Stimulated activated CD4-positive, alpha-beta T cell treated with anti-CD3 and anti-CD28 coated beads, Interleukin-2, amount 100 ng/mL, for 4 hours (primary cell): ENCODE measurements at regions not wholly inside any gene's neighbourhood (a gene's known extent, or its start where the extent isn't known, plus 50 kb on each side); places are given as distances from the start of the nearest gene placed in this dataset.

Source experiments
- DNase-seq: peaks from one replicate; pipeline ENCODE4 v3.0.0-alpha.2; 2020; ENCODE audit warnings: low read depth

GRCh38 chr13:22189176-22190048 lies 518.5 kb downstream of the FGF9 start:
- DNase-seq, result no peak

GRCh38 chr13:22193070-22193469 lies 522.2 kb downstream of the FGF9 start:
- no peak for DNase-seq

DNA sequence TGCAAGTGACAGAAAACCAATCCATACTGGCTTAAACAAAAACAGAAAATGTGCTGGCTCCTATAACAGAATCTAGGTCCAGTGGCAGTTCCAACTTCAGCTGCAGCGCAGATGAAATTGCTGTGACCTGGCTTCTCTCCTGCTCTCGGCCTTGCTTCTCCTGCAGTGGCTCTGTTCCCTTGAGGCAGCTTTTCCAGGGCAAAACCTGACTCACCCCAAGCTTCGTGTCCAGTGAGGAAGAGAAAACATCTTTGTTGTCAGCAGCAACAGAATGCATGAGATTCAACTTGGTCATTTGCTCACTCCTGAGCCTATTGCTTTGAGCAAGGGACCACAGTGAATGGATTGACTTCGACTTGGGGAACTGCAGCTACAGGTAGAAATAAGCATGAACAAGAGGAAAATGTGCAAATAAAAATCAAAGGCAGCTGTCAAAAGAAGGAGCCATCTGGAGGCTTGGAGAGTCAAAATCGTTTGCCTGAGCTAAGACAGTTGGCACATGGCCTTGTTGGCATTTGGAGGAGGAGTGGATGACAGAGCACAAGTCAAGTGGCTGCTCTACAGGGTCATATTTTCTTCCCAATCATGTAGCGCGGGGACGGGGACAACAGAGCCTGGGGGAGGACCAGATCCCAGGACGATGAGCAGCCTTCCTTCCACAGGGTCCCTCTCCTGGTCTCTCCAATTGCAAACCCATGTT lies 523.4 kb downstream of the FGF9 start:
- DNase-seq, result no peak

- no peak for DNase-seq
Observed at GRCh38 chr13:22195726-22196125, 524.9 kb downstream of the FGF9 start.

GRCh38 chr13:22196777-22197176 lies 525.9 kb downstream of the FGF9 start:
- no peak for DNase-seq

GRCh38 chr13:22198001-22198400 lies 527.1 kb downstream of the FGF9 start:
- DNase-seq, result no peak

DNA sequence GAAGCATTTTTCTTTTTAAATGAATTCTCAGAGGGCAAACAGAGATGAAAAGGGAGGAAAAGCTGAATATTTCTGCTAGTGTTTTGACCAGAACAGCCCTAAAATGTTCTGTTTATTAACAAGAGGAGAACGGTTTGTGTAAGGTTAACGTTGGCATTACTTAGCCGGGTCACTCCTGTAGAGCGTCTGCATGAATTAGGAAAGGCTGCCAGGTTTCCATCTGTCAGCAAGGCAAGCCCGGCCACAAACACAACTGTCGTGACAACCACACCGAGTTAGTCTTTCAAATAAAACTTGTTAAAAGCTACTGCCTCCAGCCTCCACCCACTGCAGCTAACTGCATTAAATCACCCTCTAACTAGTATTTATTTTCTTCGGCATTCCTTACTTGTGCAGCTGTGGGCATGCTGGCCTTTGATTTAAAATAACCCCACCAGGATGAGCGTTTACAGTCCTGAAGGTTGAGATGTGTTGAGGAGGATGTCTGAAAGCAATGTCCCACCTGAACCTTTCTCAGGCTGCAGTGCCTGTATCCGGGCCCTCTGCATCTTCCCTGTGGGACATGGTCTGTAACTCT lies 527.9 kb downstream of the FGF9 start:
- no peak for DNase-seq

- DNase-seq, result no peak
Observed at GRCh38 chr13:22200440-22200839, 529.6 kb downstream of the FGF9 start.

DNA sequence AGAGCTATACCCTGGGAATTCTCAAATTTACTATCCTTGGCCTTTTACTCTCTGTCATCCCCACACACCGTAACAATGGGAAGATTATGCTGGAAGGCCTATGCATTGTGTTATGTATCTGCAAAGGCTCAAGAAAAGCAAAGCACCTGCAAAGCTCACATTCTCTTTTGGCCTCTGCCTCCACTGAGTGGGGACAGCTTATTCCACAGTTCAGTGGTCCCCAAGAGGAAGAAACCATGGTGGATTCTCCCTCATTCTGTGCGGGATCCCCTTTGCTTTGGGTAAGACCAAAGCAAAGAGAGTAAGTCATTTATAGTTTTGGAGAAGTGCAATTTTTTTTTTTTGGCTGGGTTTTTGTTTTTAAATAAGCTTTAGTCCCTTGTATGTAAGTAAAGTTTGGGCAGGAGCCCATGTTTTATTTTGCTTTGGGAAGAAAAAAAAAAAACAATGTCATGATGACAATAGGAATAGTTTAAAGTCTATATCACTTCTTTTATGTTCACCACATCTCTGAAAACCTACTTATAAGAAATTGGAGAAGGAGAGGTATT lies 530.6 kb downstream of the FGF9 start:
- DNase-seq, result no peak

DNA sequence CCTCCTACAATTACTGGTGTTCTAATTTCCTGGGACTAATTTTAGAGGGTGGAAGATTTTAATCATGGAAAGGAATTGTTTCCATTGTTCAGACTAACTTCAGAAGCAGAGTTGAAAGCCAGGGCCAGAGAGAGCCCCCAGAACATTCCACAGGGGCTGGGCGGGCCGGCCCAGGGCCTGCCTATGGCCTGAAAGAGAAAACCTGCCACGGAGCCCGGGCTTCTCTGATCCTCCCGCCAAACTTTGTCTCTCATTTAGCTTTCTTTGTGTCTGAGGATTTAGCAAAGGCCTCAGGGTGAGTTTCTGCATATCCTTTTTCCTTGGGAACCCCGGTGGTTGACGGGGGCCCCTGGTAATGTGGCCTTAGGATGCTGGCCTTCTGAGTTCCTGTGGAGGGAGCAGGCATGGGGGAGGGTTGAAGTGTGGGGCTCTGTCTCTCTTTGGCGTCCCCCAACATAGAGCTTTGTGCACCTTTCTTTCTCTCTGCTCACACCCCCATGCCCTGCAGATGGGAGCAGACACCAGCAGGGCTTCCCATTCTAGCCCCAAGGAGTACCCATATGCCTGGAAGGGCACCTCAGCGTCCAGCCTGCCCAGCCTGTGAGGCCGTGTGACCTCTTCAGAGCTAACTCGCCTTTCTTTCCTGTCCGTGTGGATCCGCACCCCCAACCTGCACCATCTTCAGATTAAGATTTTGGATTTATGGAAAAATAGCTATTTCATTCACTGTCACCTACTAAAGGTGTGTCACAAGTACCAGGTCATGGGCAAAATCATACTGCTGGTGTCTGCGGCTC lies 539.5 kb downstream of the FGF9 start:
- no peak for DNase-seq

DNA sequence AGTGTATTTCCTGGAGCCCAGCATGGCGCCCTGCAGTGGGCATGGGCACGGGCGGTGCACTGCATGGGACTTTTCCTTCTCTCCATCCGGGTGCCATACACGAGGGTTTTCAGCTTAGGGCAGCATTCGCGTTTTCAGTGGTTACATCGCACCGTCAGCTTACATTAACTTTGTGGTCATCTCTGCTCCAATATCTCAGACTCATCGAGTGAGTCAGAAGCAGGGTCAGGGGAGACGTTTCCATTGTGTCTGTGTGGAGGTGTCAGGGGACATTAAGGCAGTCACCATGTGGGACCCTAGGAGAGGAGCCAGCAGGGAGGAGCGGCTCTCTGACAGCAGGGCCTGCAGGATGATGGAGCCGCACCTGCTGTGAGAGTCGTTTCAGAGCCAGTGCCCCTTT lies 541.0 kb downstream of the FGF9 start:
- DNase-seq, result no peak

DNA sequence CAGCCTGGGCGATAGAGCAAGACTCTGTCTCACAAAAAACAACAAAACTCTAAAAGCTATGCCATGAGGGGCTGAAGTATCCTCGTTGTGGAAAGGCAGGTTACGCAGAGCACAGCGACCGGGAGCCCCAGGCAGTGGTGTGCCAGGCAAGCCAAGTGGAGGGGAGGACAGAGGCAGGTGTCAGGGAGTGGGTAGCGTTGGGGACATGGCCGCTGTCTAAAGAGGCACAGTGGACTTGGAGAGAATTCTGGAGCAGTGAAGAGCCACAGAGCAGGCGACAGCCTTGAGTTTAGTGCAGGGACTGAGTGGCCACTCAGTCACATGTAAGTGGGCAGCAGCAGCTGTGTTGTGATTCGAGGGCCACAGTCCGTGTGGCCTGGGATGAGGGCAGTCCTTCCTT lies 541.7 kb downstream of the FGF9 start:
- no peak for DNase-seq

GRCh38 chr13:22214184-22214583 lies 543.3 kb downstream of the FGF9 start:
- no peak for DNase-seq

- DNase-seq, result no peak
Observed at GRCh38 chr13:22218797-22219196, 547.9 kb downstream of the FGF9 start.

GRCh38 chr13:22219709-22220108 lies 548.8 kb downstream of the FGF9 start:
- DNase-seq, result no peak

GRCh38 chr13:22220151-22221135 lies 549.6 kb downstream of the FGF9 start:
- no peak for DNase-seq

- DNase-seq, result no peak
Observed at GRCh38 chr13:22223411-22223810, 552.5 kb downstream of the FGF9 start.

- no peak for DNase-seq
Observed at GRCh38 chr13:22226086-22226485, 555.2 kb downstream of the FGF9 start.

- DNase-seq, result no peak
Observed at GRCh38 chr13:22227895-22228294, 557.0 kb downstream of the FGF9 start.

DNA sequence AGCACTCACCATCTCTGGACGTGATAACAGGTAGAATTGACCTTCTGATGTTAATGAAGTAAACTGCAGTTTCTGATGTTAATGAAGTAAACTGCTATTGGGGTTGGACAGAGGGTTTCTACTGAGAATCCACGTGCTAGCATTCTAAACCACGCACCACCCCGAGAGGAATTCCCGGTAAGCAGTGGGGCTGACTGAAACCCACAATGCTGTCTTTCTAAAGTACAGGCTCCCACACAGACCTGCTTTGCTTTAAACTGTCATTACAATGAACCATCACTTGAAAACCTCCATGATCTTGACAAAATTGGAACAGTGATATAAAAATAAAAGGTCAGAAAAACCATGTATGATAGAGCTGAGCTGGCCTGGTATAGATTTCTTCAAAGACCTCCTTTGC lies 559.0 kb downstream of the FGF9 start:
- no peak for DNase-seq

DNA sequence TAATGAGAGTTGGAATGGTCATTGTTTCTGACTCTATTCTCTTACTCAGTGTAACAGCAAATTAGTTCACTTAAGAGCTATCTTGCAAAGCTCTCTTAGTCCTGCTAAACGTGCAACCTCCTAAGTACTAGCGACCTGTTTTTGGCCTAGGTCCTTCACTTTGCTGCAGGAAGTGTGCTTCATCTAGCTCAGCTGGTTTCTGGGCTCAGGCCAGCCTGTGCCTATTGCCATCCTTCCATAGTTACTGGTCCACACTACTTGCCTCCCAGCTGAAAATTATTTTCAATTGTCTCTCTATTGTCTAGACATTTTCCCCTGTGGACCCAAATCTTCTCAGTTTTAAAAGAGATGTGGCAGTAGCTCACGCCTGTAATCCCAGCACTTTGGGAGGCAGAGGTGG lies 561.3 kb downstream of the FGF9 start:
- DNase-seq, result no peak
